ENCODE measurements at regions not wholly inside any gene's neighbourhood (a gene's known extent, or its start where the extent isn't known, plus 50 kb on each side); places are given as distances from the start of the nearest gene placed in this dataset.

DNA sequence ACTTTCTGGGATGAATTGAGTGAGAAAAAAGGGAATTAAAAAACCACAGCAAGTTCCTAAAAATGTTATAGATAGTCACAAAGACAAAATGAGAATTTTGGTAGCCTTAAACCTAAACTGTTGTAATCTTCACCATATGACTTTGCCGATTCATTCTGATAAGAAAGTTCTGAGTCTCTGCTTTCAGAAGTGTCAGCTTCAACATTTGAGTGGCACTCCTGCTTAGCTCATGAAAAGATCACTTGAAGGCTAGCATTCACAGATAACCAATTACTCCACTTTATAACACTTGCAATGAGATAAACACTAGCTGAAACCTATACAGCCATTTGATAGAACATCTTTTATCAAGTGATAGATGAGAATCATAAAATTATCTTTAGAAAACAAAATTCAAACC is 288.1 kb upstream of the POU1F1 start:
- Histone ChIP-seq H3K9me3 (ENCODE audit: low read length) (no peaks in the 10 kb centered on the region), H4K20me1 (ENCODE audit: insufficient read depth, low read length) (no peaks in the 10 kb centered on the region), H3K4me3 (replicated peaks in 1 of 3; ENCODE audit: insufficient read depth in 1 of 3, low read depth in 2 of 3, low read length in 3 of 3) (no peak overlapping the region), H3K9ac (ENCODE audit: insufficient read depth, low read depth, low read length) (no peak overlapping the region), H3K4me2 (ENCODE audit: low read depth, low read length) (no peak overlapping the region), H3K27me3 (ENCODE audit: control insufficient read depth in 1 of 2, insufficient read depth in 2 of 2, low read length in 2 of 2) (no peaks in the 10 kb centered on the region; a peak in 1 of 5 replicates), H2AFZ (ENCODE audit: low read length) (no peak overlapping the region), H3K4me1 (ENCODE audit: insufficient read depth, low read length) (no peaks in the 10 kb centered on the region), H3K36me3 (replicated peaks in 1 of 2; ENCODE audit: control insufficient read depth in 1 of 2, insufficient read depth in 2 of 2, low read length in 2 of 2) (no peaks in the 10 kb centered on the region), H3K79me2 (ENCODE audit: insufficient read depth, low read length) (no peaks in the 10 kb centered on the region), H3K27ac (ENCODE audit: extremely low read length, insufficient read depth, low read length) (no peak overlapping the region)
- TF ChIP-seq CCAR2 (optimal IDR thresholded peaks at IDR 0.05; ENCODE audit: low read depth, low read length) (no peak), ZNF225 (CRISPR knock-in tag; IDR thresholded peaks at IDR 0.05) (no peak), ZBTB21 (CRISPR knock-in tag; IDR thresholded peaks at IDR 0.05) (no peak), TBL1XR1 (IDR thresholded peaks at IDR 0.05; ENCODE audit: borderline replicate concordance, low read length, partially characterized antibody) (no peak), CAMTA2 (CRISPR knock-in tag; IDR thresholded peaks at IDR 0.05; ENCODE audit: borderline replicate concordance) (no peak)
- TF ChIP-seq, protein P1, sequence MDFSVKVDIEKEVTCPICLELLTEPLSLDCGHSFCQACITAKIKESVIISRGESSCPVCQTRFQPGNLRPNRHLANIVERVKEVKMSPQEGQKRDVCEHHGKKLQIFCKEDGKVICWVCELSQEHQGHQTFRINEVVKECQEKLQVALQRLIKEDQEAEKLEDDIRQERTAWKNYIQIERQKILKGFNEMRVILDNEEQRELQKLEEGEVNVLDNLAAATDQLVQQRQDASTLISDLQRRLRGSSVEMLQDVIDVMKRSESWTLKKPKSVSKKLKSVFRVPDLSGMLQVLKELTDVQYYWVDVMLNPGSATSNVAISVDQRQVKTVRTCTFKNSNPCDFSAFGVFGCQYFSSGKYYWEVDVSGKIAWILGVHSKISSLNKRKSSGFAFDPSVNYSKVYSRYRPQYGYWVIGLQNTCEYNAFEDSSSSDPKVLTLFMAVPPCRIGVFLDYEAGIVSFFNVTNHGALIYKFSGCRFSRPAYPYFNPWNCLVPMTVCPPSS (IDR thresholded peaks at IDR 0.05) = no peak
- CTCF ChIA-PET (ENCODE audit: low intra/inter-chr PET ratio, low total read pairs) = no interaction called here
- intact Hi-C loops (cut with micrococcal nuclease; ENCODE audit: unreplicated experiment) (no loop called here), in situ Hi-C loops (cut with HindIII; ENCODE audit: extremely low pct_ligation_motif_present, low pct_unique_long_range_greater_than_20kb) (no loop called here)
- POLR2A ChIA-PET = no interaction called here
- ATAC-seq = no peak
- WGBS (ENCODE audit: low lambda C conversion rate) = 0% methylated on average over 1 of the region's 1 CpG
- BruUV-seq (replicated peaks) = no TSS peak
- FAIRE-seq = no peak
- no peak for DNase-seq (ENCODE audit: low spot score)

DNA sequence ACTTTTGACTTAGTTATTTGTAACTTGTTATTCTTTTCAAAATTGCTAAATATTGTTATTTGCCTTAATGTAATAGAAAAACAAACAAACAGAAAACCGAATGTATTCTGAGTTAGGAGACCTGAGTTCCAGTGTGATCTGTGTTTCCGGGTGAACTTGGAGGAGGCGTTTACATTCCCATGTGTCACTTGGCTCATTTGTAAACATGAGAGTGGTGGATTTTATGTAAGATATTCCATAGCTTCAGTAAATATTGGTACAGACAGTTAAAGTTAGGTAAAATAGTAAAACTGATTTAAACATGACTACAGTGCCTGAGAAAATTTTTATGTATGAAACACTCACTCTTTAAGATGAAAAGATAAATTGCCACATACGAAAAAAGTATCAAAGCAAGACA is 287.3 kb upstream of the POU1F1 start:
- Histone ChIP-seq H3K79me2 (ENCODE audit: insufficient read depth, low read length) (no peaks in the 10 kb centered on the region), H2AFZ (ENCODE audit: low read length) (no peak overlapping the region), H4K20me1 (ENCODE audit: insufficient read depth, low read length) (no peaks in the 10 kb centered on the region), H3K36me3 (replicated peaks in 1 of 2; ENCODE audit: control insufficient read depth in 1 of 2, insufficient read depth in 2 of 2, low read length in 2 of 2) (no peaks in the 10 kb centered on the region), H3K4me3 (replicated peaks in 1 of 3; ENCODE audit: insufficient read depth in 1 of 3, low read depth in 2 of 3, low read length in 3 of 3) (no peak overlapping the region), H3K27me3 (ENCODE audit: control insufficient read depth in 1 of 2, insufficient read depth in 2 of 2, low read length in 2 of 2) (no peaks in the 10 kb centered on the region), H3K4me1 (ENCODE audit: insufficient read depth, low read length) (no peaks in the 10 kb centered on the region), H3K27ac (ENCODE audit: extremely low read length, insufficient read depth, low read length) (no peak overlapping the region), H3K9me3 (ENCODE audit: low read length) (no peaks in the 10 kb centered on the region), H3K4me2 (ENCODE audit: low read depth, low read length) (no peak overlapping the region), H3K9ac (ENCODE audit: insufficient read depth, low read depth, low read length) (no peak overlapping the region)
- ATAC-seq (no peak), DNase-seq (ENCODE audit: low spot score) (no peak), FAIRE-seq (no peak)
- WGBS (ENCODE audit: low lambda C conversion rate) = 2% methylated on average over 4 of the region's 4 CpGs
- TF ChIP-seq ZFYVE20 (CRISPR knock-in tag; IDR thresholded peaks at IDR 0.05; ENCODE audit: borderline replicate concordance, low read depth) (no peak), FOXA3 (CRISPR knock-in tag; IDR thresholded peaks at IDR 0.05) (peak; percentile 30; the same call in 1 of the 2 replicates), ZNF367 (CRISPR knock-in tag; IDR thresholded peaks at IDR 0.05; ENCODE audit: borderline replicate concordance) (no peak)
- TF ChIP-seq, protein P2, sequence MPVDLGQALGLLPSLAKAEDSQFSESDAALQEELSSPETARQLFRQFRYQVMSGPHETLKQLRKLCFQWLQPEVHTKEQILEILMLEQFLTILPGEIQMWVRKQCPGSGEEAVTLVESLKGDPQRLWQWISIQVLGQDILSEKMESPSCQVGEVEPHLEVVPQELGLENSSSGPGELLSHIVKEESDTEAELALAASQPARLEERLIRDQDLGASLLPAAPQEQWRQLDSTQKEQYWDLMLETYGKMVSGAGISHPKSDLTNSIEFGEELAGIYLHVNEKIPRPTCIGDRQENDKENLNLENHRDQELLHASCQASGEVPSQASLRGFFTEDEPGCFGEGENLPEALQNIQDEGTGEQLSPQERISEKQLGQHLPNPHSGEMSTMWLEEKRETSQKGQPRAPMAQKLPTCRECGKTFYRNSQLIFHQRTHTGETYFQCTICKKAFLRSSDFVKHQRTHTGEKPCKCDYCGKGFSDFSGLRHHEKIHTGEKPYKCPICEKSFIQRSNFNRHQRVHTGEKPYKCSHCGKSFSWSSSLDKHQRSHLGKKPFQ (CRISPR knock-in tag; IDR thresholded peaks at IDR 0.05; ENCODE audit: insufficient replicate concordance) = no peak
- in situ Hi-C loops (cut with HindIII; ENCODE audit: extremely low pct_ligation_motif_present, low pct_unique_long_range_greater_than_20kb) = no loop called here
- no TSS peak for BruUV-seq (replicated peaks)
- ChIA-PET POLR2A (no interaction called here), CTCF (ENCODE audit: low intra/inter-chr PET ratio, low total read pairs) (no interaction called here)
- intact Hi-C loops (cut with micrococcal nuclease; ENCODE audit: unreplicated experiment) = no loop called here

All from HepG2 (cell line).